ENCODE measurements at regions not wholly inside any gene's neighbourhood (a gene's known extent, or its start where the extent isn't known, plus 50 kb on each side); places are given as distances from the start of the nearest gene placed in this dataset.

DNA sequence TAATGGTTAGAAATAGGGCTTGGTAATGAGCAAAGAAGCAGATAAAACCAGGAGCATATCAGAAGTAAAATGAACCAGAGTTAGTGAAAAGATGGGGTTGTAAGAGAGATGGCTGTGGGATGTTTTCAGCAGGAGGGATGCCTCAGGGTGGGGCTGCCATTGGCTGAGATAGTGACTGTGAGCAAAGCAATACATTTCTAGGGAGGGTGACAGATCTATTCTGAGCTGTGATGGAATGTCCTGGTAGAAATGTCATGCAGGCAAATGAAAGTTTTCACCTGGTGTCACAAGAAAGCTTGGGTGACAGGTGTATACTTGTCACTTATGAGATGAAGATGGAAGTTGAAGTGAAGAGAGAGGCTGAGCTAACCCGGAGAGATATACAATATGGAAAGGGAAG lies 435.9 kb downstream of the TNS3 start:
- TF ChIP-seq CTCF (IDR thresholded peaks at IDR 0.05; ENCODE audit: low read depth, low read length, missing input control) (no peak), RAD21 (IDR thresholded peaks at IDR 0.05) (no peak), SP1 (IDR thresholded peaks at IDR 0.05) (no peak), GABPA (IDR thresholded peaks at IDR 0.05 in 1 of 2, conservative IDR thresholded peaks at IDR 0.05 in 1 of 2) (no peak), YY1 (IDR thresholded peaks at IDR 0.05) (no peak)
- TF ChIP-seq, protein P1, sequence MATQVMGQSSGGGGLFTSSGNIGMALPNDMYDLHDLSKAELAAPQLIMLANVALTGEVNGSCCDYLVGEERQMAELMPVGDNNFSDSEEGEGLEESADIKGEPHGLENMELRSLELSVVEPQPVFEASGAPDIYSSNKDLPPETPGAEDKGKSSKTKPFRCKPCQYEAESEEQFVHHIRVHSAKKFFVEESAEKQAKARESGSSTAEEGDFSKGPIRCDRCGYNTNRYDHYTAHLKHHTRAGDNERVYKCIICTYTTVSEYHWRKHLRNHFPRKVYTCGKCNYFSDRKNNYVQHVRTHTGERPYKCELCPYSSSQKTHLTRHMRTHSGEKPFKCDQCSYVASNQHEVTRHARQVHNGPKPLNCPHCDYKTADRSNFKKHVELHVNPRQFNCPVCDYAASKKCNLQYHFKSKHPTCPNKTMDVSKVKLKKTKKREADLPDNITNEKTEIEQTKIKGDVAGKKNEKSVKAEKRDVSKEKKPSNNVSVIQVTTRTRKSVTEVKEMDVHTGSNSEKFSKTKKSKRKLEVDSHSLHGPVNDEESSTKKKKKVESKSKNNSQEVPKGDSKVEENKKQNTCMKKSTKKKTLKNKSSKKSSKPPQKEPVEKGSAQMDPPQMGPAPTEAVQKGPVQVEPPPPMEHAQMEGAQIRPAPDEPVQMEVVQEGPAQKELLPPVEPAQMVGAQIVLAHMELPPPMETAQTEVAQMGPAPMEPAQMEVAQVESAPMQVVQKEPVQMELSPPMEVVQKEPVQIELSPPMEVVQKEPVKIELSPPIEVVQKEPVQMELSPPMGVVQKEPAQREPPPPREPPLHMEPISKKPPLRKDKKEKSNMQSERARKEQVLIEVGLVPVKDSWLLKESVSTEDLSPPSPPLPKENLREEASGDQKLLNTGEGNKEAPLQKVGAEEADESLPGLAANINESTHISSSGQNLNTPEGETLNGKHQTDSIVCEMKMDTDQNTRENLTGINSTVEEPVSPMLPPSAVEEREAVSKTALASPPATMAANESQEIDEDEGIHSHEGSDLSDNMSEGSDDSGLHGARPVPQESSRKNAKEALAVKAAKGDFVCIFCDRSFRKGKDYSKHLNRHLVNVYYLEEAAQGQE (IDR thresholded peaks at IDR 0.05): no peak
- TF ChIP-seq, protein P2, sequence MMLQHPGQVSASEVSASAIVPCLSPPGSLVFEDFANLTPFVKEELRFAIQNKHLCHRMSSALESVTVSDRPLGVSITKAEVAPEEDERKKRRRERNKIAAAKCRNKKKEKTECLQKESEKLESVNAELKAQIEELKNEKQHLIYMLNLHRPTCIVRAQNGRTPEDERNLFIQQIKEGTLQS (IDR thresholded peaks at IDR 0.05): no peak

Measured in liver (tissue), 3 donors.